ENCODE measurements at regions not wholly inside any gene's neighbourhood (a gene's known extent, or its start where the extent isn't known, plus 50 kb on each side); places are given as distances from the start of the nearest gene placed in this dataset.

DNA sequence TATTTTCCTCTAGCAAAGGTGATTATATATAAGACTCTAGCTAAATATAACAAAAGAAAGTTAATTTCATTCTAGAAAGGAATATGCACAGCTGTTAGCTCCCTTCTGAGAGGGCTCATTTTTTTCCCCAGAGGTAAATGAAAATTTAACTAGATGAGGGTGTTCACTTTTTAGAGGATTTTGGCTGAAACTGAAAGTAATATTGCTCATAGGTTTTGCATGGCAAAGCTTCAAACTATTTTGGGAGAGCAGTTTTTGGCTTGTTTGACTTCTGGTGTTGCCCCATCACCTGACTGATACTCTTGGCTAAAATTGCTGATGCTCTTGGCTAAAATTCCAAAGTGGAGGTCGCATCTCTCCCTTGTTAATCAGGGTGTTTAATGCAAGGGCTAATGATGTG is 311.9 kb downstream of the EDEM1 start:
- DNase-seq (ENCODE audit: low read depth in 1 of 2, low spot score in 1 of 2), result no peak
- ChIA-PET POLR2A (no interaction called here), CTCF (interaction anchor here (0.7 kb wide), 1 partner anchor 23 kb away, joined by 3 read pairs; no protein-coding TSS in a partner anchor)
- no peaks in the 10 kb centered on the region for H3K9me3 ChIP-seq
- H3K27ac ChIP-seq, result no peak overlapping the region
- H3K4me1 ChIP-seq, result no peaks in the 10 kb centered on the region
- no peak overlapping the region for H3K4me2 ChIP-seq
- TF ChIP-seq EHF (CRISPR knock-in tag; IDR thresholded peaks at IDR 0.05) (no peak), MYC (IDR thresholded peaks at IDR 0.05; ENCODE audit: borderline replicate concordance, low read length) (no peak), RFX5 (IDR thresholded peaks at IDR 0.05) (no peak), NFE2L2 (conservative IDR thresholded peaks at IDR 0.05; ENCODE audit: low read length) (no peak), HDAC2 (IDR thresholded peaks at IDR 0.05) (no peak), KDM1A (IDR thresholded peaks at IDR 0.05; ENCODE audit: low read depth) (no peak), ZSCAN20 (CRISPR knock-in tag; IDR thresholded peaks at IDR 0.05) (no peak), BHLHE40 (IDR thresholded peaks at IDR 0.05; ENCODE audit: low read depth, low read length) (no peak), JUNB (IDR thresholded peaks at IDR 0.05) (no peak), CBX8 (IDR thresholded peaks at IDR 0.05) (no peak), KDM5A (IDR thresholded peaks at IDR 0.05) (no peak), EHMT2 (IDR thresholded peaks at IDR 0.05; ENCODE audit: low read depth) (no peak), CHD2 (IDR thresholded peaks at IDR 0.05; ENCODE audit: low read length, partially characterized antibody) (no peak), CHD4 (IDR thresholded peaks at IDR 0.05; ENCODE audit: borderline replicate concordance) (no peak), MAZ (IDR thresholded peaks at IDR 0.05; ENCODE audit: borderline replicate concordance, low read depth, low read length) (no peak), SREBF2 (IDR thresholded peaks at IDR 0.05) (no peak), RNF2 (IDR thresholded peaks at IDR 0.05; ENCODE audit: borderline replicate concordance, low read depth) (no peak)
- TF ChIP-seq, protein P1, sequence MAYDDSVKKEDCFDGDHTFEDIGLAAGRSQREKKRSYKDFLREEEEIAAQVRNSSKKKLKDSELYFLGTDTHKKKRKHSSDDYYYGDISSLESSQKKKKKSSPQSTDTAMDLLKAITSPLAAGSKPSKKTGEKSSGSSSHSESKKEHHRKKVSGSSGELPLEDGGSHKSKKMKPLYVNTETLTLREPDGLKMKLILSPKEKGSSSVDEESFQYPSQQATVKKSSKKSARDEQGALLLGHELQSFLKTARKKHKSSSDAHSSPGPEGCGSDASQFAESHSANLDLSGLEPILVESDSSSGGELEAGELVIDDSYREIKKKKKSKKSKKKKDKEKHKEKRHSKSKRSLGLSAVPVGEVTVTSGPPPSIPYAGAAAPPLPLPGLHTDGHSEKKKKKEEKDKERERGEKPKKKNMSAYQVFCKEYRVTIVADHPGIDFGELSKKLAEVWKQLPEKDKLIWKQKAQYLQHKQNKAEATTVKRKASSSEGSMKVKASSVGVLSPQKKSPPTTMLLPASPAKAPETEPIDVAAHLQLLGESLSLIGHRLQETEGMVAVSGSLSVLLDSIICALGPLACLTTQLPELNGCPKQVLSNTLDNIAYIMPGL (CRISPR knock-in tag; IDR thresholded peaks at IDR 0.05; ENCODE audit: borderline replicate concordance), result no peak
- TF ChIP-seq, protein P2, sequence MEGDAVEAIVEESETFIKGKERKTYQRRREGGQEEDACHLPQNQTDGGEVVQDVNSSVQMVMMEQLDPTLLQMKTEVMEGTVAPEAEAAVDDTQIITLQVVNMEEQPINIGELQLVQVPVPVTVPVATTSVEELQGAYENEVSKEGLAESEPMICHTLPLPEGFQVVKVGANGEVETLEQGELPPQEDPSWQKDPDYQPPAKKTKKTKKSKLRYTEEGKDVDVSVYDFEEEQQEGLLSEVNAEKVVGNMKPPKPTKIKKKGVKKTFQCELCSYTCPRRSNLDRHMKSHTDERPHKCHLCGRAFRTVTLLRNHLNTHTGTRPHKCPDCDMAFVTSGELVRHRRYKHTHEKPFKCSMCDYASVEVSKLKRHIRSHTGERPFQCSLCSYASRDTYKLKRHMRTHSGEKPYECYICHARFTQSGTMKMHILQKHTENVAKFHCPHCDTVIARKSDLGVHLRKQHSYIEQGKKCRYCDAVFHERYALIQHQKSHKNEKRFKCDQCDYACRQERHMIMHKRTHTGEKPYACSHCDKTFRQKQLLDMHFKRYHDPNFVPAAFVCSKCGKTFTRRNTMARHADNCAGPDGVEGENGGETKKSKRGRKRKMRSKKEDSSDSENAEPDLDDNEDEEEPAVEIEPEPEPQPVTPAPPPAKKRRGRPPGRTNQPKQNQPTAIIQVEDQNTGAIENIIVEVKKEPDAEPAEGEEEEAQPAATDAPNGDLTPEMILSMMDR (IDR thresholded peaks at IDR 0.05), result no peak
- no peak overlapping the region for H3K4me3 ChIP-seq
- WGBS (ENCODE audit: missing lambda C conversion rate), result 0% methylated on average over 1 of the region's 1 CpG
- no peak for FAIRE-seq
- no peak for ATAC-seq

DNA sequence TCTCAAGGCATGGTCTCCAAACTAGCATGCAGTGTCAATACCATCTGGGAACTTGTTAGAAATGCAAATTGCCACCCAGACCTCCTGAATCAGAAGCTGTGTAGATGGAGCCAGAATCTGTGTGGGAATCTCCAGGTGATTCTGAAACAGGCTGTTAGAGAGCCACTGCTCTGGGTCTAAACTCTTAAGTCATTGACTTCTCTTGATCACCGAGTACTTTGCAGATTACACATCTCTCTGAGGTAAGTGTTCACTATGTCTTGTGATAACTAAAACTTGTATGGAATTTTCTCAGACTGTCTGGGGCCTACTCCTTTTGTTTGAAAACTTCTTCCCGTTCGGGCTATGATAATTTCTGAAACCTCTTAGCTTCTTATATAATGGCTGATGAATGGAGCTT is 315.6 kb downstream of the EDEM1 start:
- H3K4me3 ChIP-seq, result no peak overlapping the region
- peaks cover 11% of the 10 kb centered on the region; the same call in 2 of the 3 replicates for H3K4me1 ChIP-seq
- WGBS (ENCODE audit: missing lambda C conversion rate), result 39% methylated on average over 3 of the region's 3 CpGs
- H3K27ac ChIP-seq, result no peak overlapping the region
- no peaks in the 10 kb centered on the region; the same call in 2 of the 3 replicates for H3K9me3 ChIP-seq
- no peak for ATAC-seq
- FAIRE-seq, result no peak
- ChIA-PET POLR2A (no interaction called here), CTCF (no interaction called here)
- H3K4me2 ChIP-seq, result no peak overlapping the region
- no peak for DNase-seq (ENCODE audit: low read depth in 1 of 2, low spot score in 1 of 2)
- TF ChIP-seq ZFP36 (IDR thresholded peaks at IDR 0.05; ENCODE audit: borderline replicate concordance, partially characterized antibody) (no peak), ZNF302 (CRISPR knock-in tag; IDR thresholded peaks at IDR 0.05) (no peak), CBX2 (IDR thresholded peaks at IDR 0.05; ENCODE audit: borderline replicate concordance, low read depth) (no peak), MAZ (IDR thresholded peaks at IDR 0.05; ENCODE audit: borderline replicate concordance, low read depth, low read length) (no peak), HDAC2 (IDR thresholded peaks at IDR 0.05) (no peak), EP300 (IDR thresholded peaks at IDR 0.05) (no peak), ELK1 (IDR thresholded peaks at IDR 0.05; ENCODE audit: low read depth, low read length) (no peak), SMC3 (IDR thresholded peaks at IDR 0.05) (no peak), PBX3 (IDR thresholded peaks at IDR 0.05) (no peak), RNF2 (IDR thresholded peaks at IDR 0.05; ENCODE audit: borderline replicate concordance, low read depth) (no peak), EHMT2 (IDR thresholded peaks at IDR 0.05; ENCODE audit: low read depth) (no peak), REST (IDR thresholded peaks at IDR 0.05) (no peak), CHD2 (IDR thresholded peaks at IDR 0.05; ENCODE audit: low read length, partially characterized antibody) (no peak), FOXS1 (CRISPR knock-in tag; IDR thresholded peaks at IDR 0.05) (no peak)
- TF ChIP-seq, protein P3, sequence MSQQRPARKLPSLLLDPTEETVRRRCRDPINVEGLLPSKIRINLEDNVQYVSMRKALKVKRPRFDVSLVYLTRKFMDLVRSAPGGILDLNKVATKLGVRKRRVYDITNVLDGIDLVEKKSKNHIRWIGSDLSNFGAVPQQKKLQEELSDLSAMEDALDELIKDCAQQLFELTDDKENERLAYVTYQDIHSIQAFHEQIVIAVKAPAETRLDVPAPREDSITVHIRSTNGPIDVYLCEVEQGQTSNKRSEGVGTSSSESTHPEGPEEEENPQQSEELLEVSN (IDR thresholded peaks at IDR 0.05; ENCODE audit: borderline replicate concordance, low read depth), result no peak

Data from A549 (cell line).